GM06990 (cell line): ENCODE measurements at regions not wholly inside any gene's neighbourhood (a gene's known extent, or its start where the extent isn't known, plus 50 kb on each side); places are given as distances from the start of the nearest gene placed in this dataset.
A peak's percentile ranks its signal among the peaks of the same experiment; 100 is the strongest.
"Not testable (repeated sequence)": the region's sequence is repeated elsewhere in the genome, so short reads cannot be mapped to it uniquely, and the experiment has no call there.

Experiments
- DNase-seq: peaks from one replicate; pipeline ENCODE4 v3.0.0-alpha.2; 2011; ENCODE audit not compliant: insufficient read length; ENCODE audit errors: extremely low read depth
- H3K27me3 ChIP-seq: replicated peaks from 2 replicates; pipeline ENCODE4 v1.6.0; 2011; ENCODE audit warnings: low read length; ENCODE audit not compliant: control insufficient read depth, insufficient read depth
- H3K36me3 ChIP-seq: 2 replicates; pipeline ENCODE4 v1.5.1; 2011; ENCODE audit warnings: low read length; ENCODE audit not compliant: control insufficient read depth, insufficient read depth
- H3K4me3 ChIP-seq: replicated peaks from 2 replicates; pipeline ENCODE4 v1.5.1; 2011; ENCODE audit warnings: low read depth, mild to moderate bottlenecking, control low read depth, low read length
- TF ChIP-seq, protein P1 (sequence below): IDR thresholded peaks from 2 replicates; pipeline ENCODE4 v1.5.1; 2011; ENCODE audit warnings: low read length, control low read depth, mild to moderate bottlenecking, inconsistent platforms; ENCODE audit not compliant: insufficient read depth, poor library complexity, severe bottlenecking

DNA sequence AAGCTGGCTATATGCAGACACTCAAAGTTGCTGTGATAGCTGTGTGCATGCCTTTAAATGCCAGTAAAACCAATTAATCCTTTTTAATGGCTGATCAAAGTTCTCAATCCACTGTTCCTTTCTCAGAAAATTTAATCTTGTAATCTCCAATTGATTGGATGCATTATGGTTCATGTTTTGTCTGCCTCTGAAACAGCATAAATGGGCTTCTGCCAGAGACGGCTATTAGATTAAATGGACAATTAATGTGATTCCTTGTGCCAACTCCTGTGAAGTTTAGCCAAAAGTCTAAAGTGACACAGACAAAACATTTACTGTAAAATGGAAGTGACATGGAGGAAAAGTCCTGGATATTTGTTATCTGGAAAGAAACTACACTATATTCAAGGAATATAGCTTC lies 952.5 kb upstream of the FAT3 start:
- DNase-seq: no peak
- H3K36me3 ChIP-seq: no peaks in the 10 kb centered on the region

DNA sequence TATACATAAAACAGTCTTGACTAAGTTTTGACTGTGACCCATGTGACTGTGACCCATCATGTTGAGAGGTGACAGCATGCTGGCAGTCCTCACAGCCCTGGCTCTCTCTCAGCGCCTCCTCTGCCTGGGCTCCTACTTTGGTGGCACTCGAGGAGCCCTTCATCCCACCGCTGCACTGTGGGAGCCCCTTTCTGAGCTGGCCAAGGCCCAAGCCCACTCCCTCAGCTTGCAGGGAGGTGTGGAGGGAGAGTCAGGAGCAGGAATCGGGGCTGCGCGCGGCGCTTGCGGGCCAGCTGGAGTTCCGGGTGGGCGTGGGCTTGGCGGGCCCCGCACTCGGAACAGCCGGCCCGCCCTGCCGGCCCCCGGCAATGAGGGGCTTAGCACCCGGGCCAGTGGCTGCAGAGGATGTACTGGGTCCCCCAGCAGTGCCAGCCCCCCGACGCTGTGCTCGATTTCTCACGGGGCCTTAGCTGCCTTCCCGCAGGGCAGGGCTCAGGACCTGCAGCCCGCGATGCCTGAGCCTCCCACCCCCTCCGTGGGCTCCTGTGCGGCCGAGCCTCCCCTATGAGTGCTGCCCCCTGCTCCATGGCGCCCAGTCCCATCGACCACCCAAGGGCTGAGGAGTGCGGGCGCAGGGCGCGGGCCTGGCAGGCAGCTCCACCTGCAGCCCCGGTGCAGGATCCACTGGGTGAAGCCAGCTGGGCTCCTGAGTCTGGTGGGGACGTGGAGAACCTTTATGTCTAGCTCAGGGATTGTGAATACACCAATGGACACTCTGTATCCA lies 955.9 kb upstream of the FAT3 start:
- not testable (repeated sequence) for H3K4me3 ChIP-seq, DNase-seq, H3K27me3 ChIP-seq, H3K36me3 ChIP-seq

More for the DNA sequence above, 952.5 kb upstream of the FAT3 start:
- no peaks in the 10 kb centered on the region for H3K27me3 ChIP-seq
- TF ChIP-seq, protein P1, sequence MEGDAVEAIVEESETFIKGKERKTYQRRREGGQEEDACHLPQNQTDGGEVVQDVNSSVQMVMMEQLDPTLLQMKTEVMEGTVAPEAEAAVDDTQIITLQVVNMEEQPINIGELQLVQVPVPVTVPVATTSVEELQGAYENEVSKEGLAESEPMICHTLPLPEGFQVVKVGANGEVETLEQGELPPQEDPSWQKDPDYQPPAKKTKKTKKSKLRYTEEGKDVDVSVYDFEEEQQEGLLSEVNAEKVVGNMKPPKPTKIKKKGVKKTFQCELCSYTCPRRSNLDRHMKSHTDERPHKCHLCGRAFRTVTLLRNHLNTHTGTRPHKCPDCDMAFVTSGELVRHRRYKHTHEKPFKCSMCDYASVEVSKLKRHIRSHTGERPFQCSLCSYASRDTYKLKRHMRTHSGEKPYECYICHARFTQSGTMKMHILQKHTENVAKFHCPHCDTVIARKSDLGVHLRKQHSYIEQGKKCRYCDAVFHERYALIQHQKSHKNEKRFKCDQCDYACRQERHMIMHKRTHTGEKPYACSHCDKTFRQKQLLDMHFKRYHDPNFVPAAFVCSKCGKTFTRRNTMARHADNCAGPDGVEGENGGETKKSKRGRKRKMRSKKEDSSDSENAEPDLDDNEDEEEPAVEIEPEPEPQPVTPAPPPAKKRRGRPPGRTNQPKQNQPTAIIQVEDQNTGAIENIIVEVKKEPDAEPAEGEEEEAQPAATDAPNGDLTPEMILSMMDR: no peak
- H3K4me3 ChIP-seq: no peak overlapping the region

DNA sequence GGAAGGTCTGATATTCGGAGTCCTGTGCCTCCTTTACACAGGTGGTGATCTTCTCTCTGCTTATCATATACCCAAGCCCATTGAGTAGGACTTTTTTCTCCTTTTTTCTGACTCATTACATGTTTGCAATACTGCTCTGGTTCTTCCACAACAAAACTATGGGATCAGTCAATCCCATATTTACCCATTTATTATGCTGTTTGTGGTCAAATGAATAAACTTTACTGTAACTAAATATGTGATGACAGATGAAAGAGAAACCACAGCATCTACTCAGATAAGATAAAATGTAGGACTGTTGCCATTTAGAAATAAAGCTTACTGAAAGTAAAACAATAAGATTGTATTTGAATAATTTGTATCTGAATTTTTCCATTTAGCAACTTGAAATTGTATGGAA lies 958.7 kb upstream of the FAT3 start:
- H3K36me3 ChIP-seq: no peaks in the 10 kb centered on the region
- DNase-seq: no peak
- no peak overlapping the region for H3K4me3 ChIP-seq
- H3K27me3 ChIP-seq: no peaks in the 10 kb centered on the region
- TF ChIP-seq, protein P1: no peak

DNA sequence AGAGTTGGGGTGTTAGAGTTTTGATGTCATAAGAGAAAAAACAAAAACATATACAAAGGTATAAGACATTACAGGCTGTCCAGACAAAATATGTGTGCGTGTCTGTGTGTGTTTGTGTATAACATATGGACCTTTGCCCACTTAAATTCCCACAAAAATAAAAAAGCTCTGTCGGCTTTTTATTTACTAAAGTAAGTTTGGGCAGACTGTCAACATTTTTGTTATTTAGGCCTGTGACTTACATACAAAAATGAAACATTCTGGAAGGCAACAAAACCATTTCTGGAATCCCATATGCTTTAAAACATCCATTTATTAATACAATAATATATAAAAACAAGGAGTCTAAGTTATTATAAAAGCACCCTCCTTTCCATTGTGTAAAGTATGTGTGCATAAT lies 960.1 kb upstream of the FAT3 start:
- TF ChIP-seq, protein P1: no peak
- H3K27me3 ChIP-seq: no peaks in the 10 kb centered on the region
- H3K36me3 ChIP-seq: no peaks in the 10 kb centered on the region
- no peak for DNase-seq
- no peak overlapping the region for H3K4me3 ChIP-seq

DNA sequence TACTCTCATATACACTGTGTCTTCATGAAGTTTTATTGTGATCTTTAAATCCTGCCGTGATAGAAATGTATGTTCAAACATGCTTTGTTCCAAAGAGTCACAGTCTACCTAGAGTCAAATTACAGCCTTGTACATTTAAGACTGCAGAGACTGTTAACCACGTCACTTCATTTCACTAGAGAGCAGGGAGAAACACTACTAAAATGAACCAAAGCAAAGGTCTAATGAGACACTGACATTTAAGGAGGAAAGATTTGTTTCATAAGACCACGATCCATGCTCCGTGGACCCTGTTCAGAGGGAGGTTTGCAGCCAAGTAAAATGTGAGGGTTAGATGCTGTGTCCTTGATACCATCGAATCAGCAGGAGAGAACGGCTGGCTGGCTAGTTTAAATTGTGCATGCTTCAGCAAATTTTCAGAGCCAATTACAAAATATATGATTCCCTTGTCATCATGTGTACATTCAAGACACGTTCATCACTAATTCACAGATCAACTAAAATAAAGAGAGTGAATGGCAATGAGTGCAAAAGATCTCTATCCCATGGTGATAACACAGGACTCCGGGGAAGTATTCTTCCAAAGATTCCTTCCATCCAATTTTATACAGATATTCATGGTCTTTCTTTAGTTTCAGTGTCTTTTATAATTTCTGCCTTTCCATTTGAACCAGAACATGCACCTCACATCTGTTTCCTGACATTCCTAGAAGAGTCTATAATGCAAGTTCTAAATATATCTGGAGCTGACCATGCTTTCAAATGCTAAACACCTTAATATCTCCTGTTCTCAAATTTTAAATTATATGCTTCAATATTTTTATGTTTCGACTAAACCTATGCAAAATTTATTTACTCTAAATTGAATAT lies 960.9 kb upstream of the FAT3 start:
- DNase-seq: no peak
- Histone ChIP-seq H3K4me3 (no peak overlapping the region), H3K36me3 (no peaks in the 10 kb centered on the region), H3K27me3 (no peaks in the 10 kb centered on the region)
- TF ChIP-seq, protein P1: no peak

DNA sequence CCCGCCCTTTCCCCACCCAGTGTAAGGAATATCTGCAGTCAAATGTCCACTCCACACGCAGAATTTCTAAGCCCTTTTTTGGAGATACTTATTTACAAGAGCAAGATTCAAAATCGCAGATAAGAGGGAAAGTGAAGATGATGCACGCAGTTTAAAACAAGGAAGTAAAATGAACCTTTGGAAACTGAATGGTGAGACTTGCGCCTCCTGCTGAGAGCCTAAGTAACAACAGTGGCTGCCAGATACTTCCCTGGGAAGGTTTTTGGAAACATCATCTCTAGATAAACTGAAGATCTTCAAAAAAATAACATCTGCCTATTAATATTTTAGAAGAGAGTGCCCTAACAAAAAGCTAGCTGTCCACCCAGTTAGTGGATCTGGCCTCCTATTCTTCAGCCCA lies 963.1 kb upstream of the FAT3 start:
- no peak overlapping the region for H3K4me3 ChIP-seq
- no peaks in the 10 kb centered on the region for H3K27me3 ChIP-seq
- no peaks in the 10 kb centered on the region for H3K36me3 ChIP-seq
- DNase-seq: no peak
- TF ChIP-seq, protein P1: peak; percentile 34
